GM12878 (cell line): ENCODE measurements at regions not wholly inside any gene's neighbourhood (a gene's known extent, or its start where the extent isn't known, plus 50 kb on each side); places are given as distances from the start of the nearest gene placed in this dataset.

Source experiments
- ATAC-seq: fragments of 200-7000 bp; cut with Tn5 transposase; 3 replicates; pipeline ENCODE4 v1.9.1; 2020; ENCODE audit warnings: mild to moderate bottlenecking, moderate library complexity
- BruUV-seq: library from RNA; stranded (reverse); fragments of 400-500 nt; replicated peaks from 2 replicates; lab custom pipeline; 2021; lab: Mats Ljungman, UMichigan
- CTCF ChIA-PET: fragments of 300-600 bp; sonication (Branson Sonifier 250); formaldehyde crosslinking; extraction: SDS; loops from one replicate; lab custom pipeline; 2021; ENCODE audit warnings: inconsistent platforms; lab: Yijun Ruan, JAX
- POLR2A ChIA-PET: fragments of 350-600 bp; formaldehyde crosslinking; extraction: SDS; loops from one replicate; lab custom pipeline; 2021; ENCODE audit warnings: inconsistent platforms; lab: Charles Lee
- RAD21 ChIA-PET: fragments of 300-600 bp; sonication (Branson Sonifier 250); formaldehyde crosslinking; loops from one replicate; lab custom pipeline; 2023; ENCODE audit warnings: antibody characterized with exemption; ENCODE audit not compliant: unreplicated experiment; lab: Charles Lee
- SMC1A ChIA-PET: fragments of 300-600 bp; sonication (Branson Sonifier 250); formaldehyde crosslinking; loops from one replicate; lab custom pipeline; 2023; ENCODE audit not compliant: unreplicated experiment, uncharacterized antibody; lab: Charles Lee
- DNase-seq: peaks from one replicate; pipeline ENCODE4 v3.0.0-alpha.2; 2011; ENCODE audit warnings: low read depth, low spot score
- FAIRE-seq: peaks from 3 replicates; lab custom pipeline; 2011; peaks lifted over from hg19 to GRCh38; lab: Jason Lieb, UNC
- H2AFZ ChIP-seq: 2 replicates; pipeline ENCODE4 v1.6.0; 2011; ENCODE audit warnings: low read depth, low read length, control low read depth; ENCODE audit not compliant: control insufficient read depth
- H3K27ac ChIP-seq: 2 replicates; pipeline ENCODE4 v1.5.1; 2011; ENCODE audit warnings: control low read depth; ENCODE audit not compliant: control insufficient read depth, insufficient read depth
- H3K27me3 ChIP-seq, 2 experiments: replicated peaks in 1 of 2; 2 replicates each; pipeline versions ENCODE4 v1.6.0 to v1.6.1; 2011; ENCODE audit warnings: low read length in 1 of 2; ENCODE audit not compliant: control insufficient read depth in 2 of 2, insufficient read depth in 2 of 2
- H3K36me3 ChIP-seq, 2 experiments: 2 replicates each; pipeline ENCODE4 v1.5.1; 2011; ENCODE audit warnings: low read length in 1 of 2; ENCODE audit not compliant: control insufficient read depth in 2 of 2, insufficient read depth in 2 of 2
- H3K4me1 ChIP-seq: 2 replicates; pipeline ENCODE4 v1.6.1; 2011; ENCODE audit warnings: mild to moderate bottlenecking, low read length, moderate library complexity, mixed read lengths; ENCODE audit not compliant: control insufficient read depth, insufficient read depth
- H3K4me2 ChIP-seq: 2 replicates; pipeline ENCODE4 v1.6.0; 2011; ENCODE audit warnings: control low read depth; ENCODE audit not compliant: control insufficient read depth, insufficient read depth
- H3K4me3 ChIP-seq: fragments of 200-600 bp; sonication (generic); 2 replicates; pipeline ENCODE4 v1.5.1; 2016
- H3K79me2 ChIP-seq: 2 replicates; pipeline ENCODE4 v1.6.0; 2011; ENCODE audit warnings: low read length; ENCODE audit not compliant: control insufficient read depth, insufficient read depth
- H3K9ac ChIP-seq: 2 replicates; pipeline ENCODE4 v1.8.0; 2011; ENCODE audit warnings: low read length, control low read depth, mixed read lengths; ENCODE audit not compliant: control insufficient read depth, insufficient read depth
- H3K9me3 ChIP-seq: replicated peaks from 3 replicates; pipeline ENCODE4 v1.5.1; 2011; ENCODE audit warnings: mild to moderate bottlenecking, low read length; ENCODE audit not compliant: control insufficient read depth, insufficient read depth
- H4K20me1 ChIP-seq: 2 replicates; pipeline ENCODE4 v1.6.0; 2011; ENCODE audit not compliant: control insufficient read depth, insufficient read depth
- CHD2 ChIP-seq: IDR thresholded peaks from 2 replicates; pipeline ENCODE4 v1.6.1; 2011; ENCODE audit warnings: low read depth, low read length, improper control_type of control experiment, borderline replicate concordance
- ETV6 ChIP-seq, 2 experiments: fragments of 450-650 bp in 1 of 2; IDR thresholded peaks in 1 of 2; conservative IDR thresholded peaks in 1 of 2; 2 replicates each; pipeline ENCODE4 v1.6.1; 2014; ENCODE audit warnings: antibody characterized with exemption in 1 of 2, borderline replicate concordance in 1 of 2, low read depth in 1 of 2, mild to moderate bottlenecking in 1 of 2, moderate library complexity in 1 of 2
- FOXK2 ChIP-seq: fragments of 450-650 bp; IDR thresholded peaks from 2 replicates; pipeline ENCODE4 v1.6.1; 2017; ENCODE audit warnings: mild to moderate bottlenecking, moderate library complexity
- IKZF1 ChIP-seq: fragments of 450-650 bp; conservative IDR thresholded peaks from 2 replicates; pipeline ENCODE4 v1.6.1; 2017; ENCODE audit warnings: antibody characterized with exemption, mild to moderate bottlenecking
- JUND ChIP-seq: IDR thresholded peaks from 2 replicates; pipeline ENCODE4 v1.6.1; 2012; ENCODE audit warnings: low read depth, mild to moderate bottlenecking, low read length, improper control_type of control experiment, moderate library complexity
- POU2F2 ChIP-seq: IDR thresholded peaks from 3 replicates; pipeline ENCODE4 v1.6.1; 2011; ENCODE audit warnings: low read depth, mild to moderate bottlenecking, low read length, borderline replicate concordance
- RELA ChIP-seq: fragments of 450-650 bp; IDR thresholded peaks from 2 replicates; pipeline ENCODE4 v1.8.0; 2014; ENCODE audit warnings: borderline replicate concordance; ENCODE audit not compliant: partially characterized antibody
- SPI1 ChIP-seq: IDR thresholded peaks from 2 replicates; pipeline ENCODE4 v1.6.1; 2011; ENCODE audit warnings: low read depth, mild to moderate bottlenecking, low read length, moderate library complexity, borderline replicate concordance; ENCODE audit not compliant: insufficient read depth
- WGBS: methylation state at CpG from one replicate; pipeline ENCODE4 v1.1.6; 2016; ENCODE audit warnings: low lambda C conversion rate; ENCODE audit not compliant: insufficient replicate concordance, insufficient coverage; ENCODE audit errors: missing lambda C conversion rate; 5-methylcytosine and 5-hydroxymethylcytosine counted together
- in situ Hi-C: fragments of 300-500 bp; cut with MboI; formaldehyde crosslinking; loops from 9 replicates; pipeline ENCODE4 v1.14.3; 2018; ENCODE audit warnings: mixed read lengths
- intact Hi-C: fragments of 100-400 bp; cut with micrococcal nuclease; formaldehyde crosslinking; loops from one replicate; pipeline ENCODE4 v1.14.2; 2022; ENCODE audit not compliant: unreplicated experiment
- TF ChIP-seq, protein P1 (sequence below): fragments of 450-650 bp; IDR thresholded peaks from 2 replicates; pipeline ENCODE4 v1.6.1; 2016; ENCODE audit warnings: mild to moderate bottlenecking
- TF ChIP-seq, protein P2 (sequence below): fragments of 450-650 bp; IDR thresholded peaks from 2 replicates; pipeline ENCODE4 v1.6.1; 2017; ENCODE audit warnings: mild to moderate bottlenecking, moderate library complexity

DNA sequence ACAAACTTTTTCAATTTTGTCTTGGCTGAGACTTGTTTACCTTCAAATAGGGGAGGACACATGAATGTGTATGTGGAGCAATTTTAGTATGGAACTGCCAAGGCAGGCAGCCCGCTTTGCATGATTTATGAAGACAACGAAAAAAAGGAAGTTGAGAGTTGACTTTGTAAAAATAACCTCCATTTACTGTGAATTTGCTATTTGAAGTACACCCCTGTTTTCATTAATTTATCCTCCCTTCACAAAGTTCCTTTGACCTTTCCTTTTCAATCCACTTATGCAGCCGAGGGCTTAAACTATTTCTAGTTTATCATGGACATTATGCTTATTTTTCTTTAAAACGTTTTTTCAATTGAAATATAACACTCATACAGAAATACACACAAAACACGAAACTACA, 369.6 kb upstream of the CADM1 start (continued):
- TF ChIP-seq JUND (no peak), FOXK2 (no peak), RELA (no peak)

DNA sequence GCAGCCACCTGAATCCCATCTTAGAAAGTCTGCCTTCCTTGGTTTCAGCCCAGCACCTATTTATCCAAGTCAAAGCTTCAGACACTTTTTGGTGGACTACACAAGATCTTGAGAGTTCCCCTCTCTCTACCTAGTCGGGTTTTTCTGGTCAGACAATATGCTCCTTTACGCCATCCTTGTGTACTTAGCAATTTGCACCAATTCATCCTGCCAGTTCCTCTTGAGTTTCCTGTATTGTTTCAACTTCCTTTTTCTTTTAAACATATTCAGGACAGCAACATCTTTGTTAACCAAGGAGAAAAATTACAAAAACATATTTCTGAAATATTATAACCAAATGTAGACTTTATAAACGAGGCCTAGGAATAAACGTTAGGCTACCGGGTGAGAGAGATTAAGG, 368.2 kb upstream of the CADM1 start:
- peaks cover 53% of the 10 kb centered on the region for H3K4me1 ChIP-seq
- no peak for FAIRE-seq
- H3K4me2 ChIP-seq = peak overlapping the region; percentile 6; the same call in 1 of the 2 replicates
- CTCF ChIA-PET = interaction anchor here (1.3 to 7.3 kb wide), 10 partner anchors 11 to 204 kb away, joined by 3 to 99 read pairs (median 8); no protein-coding TSS in a partner anchor
- H3K79me2 ChIP-seq = no peaks in the 10 kb centered on the region
- H3K27ac ChIP-seq = peak overlapping the region; percentile 67
- POLR2A ChIA-PET = interaction anchor here (0.9 to 7.5 kb wide), 5 partner anchors 25 to 201 kb away, joined by 3 to 122 read pairs (median 3); no protein-coding TSS in a partner anchor
- no peak overlapping the region for H3K4me3 ChIP-seq
- no peaks in the 10 kb centered on the region for H4K20me1 ChIP-seq
- H2AFZ ChIP-seq = peak overlapping the region; percentile 33; the same call in 1 of the 2 replicates
- H3K9me3 ChIP-seq = no peaks in the 10 kb centered on the region; the same call in 2 of the 3 replicates
- intact Hi-C loops (loop anchor here (2.0 to 10.0 kb wide), 6 partner anchors 40 to 402 kb away; no protein-coding TSS in a partner anchor), in situ Hi-C loops (no loop called here)
- SMC1A ChIA-PET = interaction anchor here (0.7 to 10.2 kb wide), 12 partner anchors 10 to 203 kb away, joined by 3 to 325 read pairs (median 4); no protein-coding TSS in a partner anchor
- no peak for ATAC-seq
- H3K9ac ChIP-seq = no peak overlapping the region
- H3K36me3 ChIP-seq = no peaks in the 10 kb centered on the region
- no peaks in the 10 kb centered on the region for H3K27me3 ChIP-seq
- no peak for DNase-seq
- TF ChIP-seq IKZF1 = 0 out of 2 replicates have a peak, but pooled peaks have one; percentile 8
- peak; percentile 23; the same call in 1 of the 2 replicates for TF ChIP-seq SPI1
- TF ChIP-seq POU2F2 = no peak
- TF ChIP-seq, protein P1, sequence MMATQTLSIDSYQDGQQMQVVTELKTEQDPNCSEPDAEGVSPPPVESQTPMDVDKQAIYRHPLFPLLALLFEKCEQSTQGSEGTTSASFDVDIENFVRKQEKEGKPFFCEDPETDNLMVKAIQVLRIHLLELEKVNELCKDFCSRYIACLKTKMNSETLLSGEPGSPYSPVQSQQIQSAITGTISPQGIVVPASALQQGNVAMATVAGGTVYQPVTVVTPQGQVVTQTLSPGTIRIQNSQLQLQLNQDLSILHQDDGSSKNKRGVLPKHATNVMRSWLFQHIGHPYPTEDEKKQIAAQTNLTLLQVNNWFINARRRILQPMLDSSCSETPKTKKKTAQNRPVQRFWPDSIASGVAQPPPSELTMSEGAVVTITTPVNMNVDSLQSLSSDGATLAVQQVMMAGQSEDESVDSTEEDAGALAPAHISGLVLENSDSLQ = no peak
- TF ChIP-seq, protein P2, sequence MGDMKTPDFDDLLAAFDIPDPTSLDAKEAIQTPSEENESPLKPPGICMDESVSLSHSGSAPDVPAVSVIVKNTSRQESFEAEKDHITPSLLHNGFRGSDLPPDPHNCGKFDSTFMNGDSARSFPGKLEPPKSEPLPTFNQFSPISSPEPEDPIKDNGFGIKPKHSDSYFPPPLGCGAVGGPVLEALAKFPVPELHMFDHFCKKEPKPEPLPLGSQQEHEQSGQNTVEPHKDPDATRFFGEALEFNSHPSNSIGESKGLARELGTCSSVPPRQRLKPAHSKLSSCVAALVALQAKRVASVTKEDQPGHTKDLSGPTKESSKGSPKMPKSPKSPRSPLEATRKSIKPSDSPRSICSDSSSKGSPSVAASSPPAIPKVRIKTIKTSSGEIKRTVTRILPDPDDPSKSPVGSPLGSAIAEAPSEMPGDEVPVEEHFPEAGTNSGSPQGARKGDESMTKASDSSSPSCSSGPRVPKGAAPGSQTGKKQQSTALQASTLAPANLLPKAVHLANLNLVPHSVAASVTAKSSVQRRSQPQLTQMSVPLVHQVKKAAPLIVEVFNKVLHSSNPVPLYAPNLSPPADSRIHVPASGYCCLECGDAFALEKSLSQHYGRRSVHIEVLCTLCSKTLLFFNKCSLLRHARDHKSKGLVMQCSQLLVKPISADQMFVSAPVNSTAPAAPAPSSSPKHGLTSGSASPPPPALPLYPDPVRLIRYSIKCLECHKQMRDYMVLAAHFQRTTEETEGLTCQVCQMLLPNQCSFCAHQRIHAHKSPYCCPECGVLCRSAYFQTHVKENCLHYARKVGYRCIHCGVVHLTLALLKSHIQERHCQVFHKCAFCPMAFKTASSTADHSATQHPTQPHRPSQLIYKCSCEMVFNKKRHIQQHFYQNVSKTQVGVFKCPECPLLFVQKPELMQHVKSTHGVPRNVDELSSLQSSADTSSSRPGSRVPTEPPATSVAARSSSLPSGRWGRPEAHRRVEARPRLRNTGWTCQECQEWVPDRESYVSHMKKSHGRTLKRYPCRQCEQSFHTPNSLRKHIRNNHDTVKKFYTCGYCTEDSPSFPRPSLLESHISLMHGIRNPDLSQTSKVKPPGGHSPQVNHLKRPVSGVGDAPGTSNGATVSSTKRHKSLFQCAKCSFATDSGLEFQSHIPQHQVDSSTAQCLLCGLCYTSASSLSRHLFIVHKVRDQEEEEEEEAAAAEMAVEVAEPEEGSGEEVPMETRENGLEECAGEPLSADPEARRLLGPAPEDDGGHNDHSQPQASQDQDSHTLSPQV = no peak
- no peak for TF ChIP-seq CHD2
- peak in 1 of 2 experiments; percentile 47; a peak in 1 of 4 replicates for TF ChIP-seq ETV6 (conservative IDR thresholded peaks at IDR 0.05 in 1 of 2, IDR thresholded peaks at IDR 0.05 in 1 of 2; ENCODE audit: borderline replicate concordance in 1 of 2, low read depth in 1 of 2)
- BruUV-seq = no TSS peak
- WGBS = 57% methylated on average over 5 of the region's 5 CpGs
- RAD21 ChIA-PET = interaction anchor here (1.1 to 9.5 kb wide), 6 partner anchors 38 to 205 kb away, joined by 3 to 198 read pairs (median 14); no protein-coding TSS in a partner anchor
